K562 (cell line): ENCODE measurements at regions not wholly inside any gene's neighbourhood (a gene's known extent, or its start where the extent isn't known, plus 50 kb on each side); places are given as distances from the start of the nearest gene placed in this dataset.
A peak's percentile ranks its signal among the peaks of the same experiment; 100 is the strongest.
"Not testable (repeated sequence)": the region's sequence is repeated elsewhere in the genome, so short reads cannot be mapped to it uniquely, and the experiment has no call there.

Experiments used
- ATAC-seq: fragments of 200-7000 bp; cut with Tn5 transposase; 3 replicates; pipeline ENCODE4 v1.9.1; 2020; ENCODE audit warnings: moderate library complexity
- BruUV-seq: library from RNA; stranded (reverse); fragments of 400-500 nt; replicated peaks from 2 replicates; lab custom pipeline; 2021; lab: Mats Ljungman, UMichigan
- CTCF ChIA-PET: fragments of 300-600 bp; formaldehyde crosslinking; extraction: SDS; loops from one replicate; lab custom pipeline; 2021; ENCODE audit warnings: low intra/inter-chr PET ratio; lab: Yijun Ruan, JAX
- POLR2A ChIA-PET: fragments of 300-600, 350-650 bp; sonication (Branson Sonifier 250); formaldehyde crosslinking; extraction: SDS; loops from one replicate; lab custom pipeline; 2021; ENCODE audit warnings: antibody characterized with exemption, inconsistent platforms; lab: Yijun Ruan, JAX
- DNase-seq, 4 experiments: peaks; one replicate each; pipeline versions ENCODE4 v3.0.0 to v3.0.0-alpha.2; 2011 to 2018; ENCODE audit warnings: low spot score in 3 of 4, mixed read lengths in 3 of 4; ENCODE audit errors: extremely low read depth in 1 of 4
- FAIRE-seq: peaks from 2 replicates; lab custom pipeline; 2011; peaks lifted over from hg19 to GRCh38; lab: Jason Lieb, UNC
- H2AFZ ChIP-seq: 2 replicates; pipeline ENCODE4 v1.6.0; 2011; ENCODE audit warnings: low read depth, low read length, control low read depth, inconsistent platforms
- H3K27ac ChIP-seq: fragments of 200-600 bp; 3 replicates; pipeline ENCODE4 v1.8.0; 2011; ENCODE audit warnings: low read depth, mild to moderate bottlenecking, control low read depth, inconsistent platforms, low read length, moderate library complexity, mixed read lengths; ENCODE audit errors: extremely low read depth
- H3K27me3 ChIP-seq, 2 experiments: fragments of 300-600 bp in 1 of 2; 2 replicates in 1 of 2; 3 replicates in 1 of 2; pipeline versions ENCODE4 v1.6.0 to v1.8.0; 2011; ENCODE audit warnings: inconsistent platforms in 2 of 2, low read length in 2 of 2, mild to moderate bottlenecking in 1 of 2, mixed read lengths in 1 of 2, moderate library complexity in 1 of 2; ENCODE audit not compliant: control insufficient read depth in 2 of 2, insufficient read depth in 2 of 2
- H3K36me3 ChIP-seq: fragments of 300-600 bp; 3 replicates; pipeline ENCODE4 v1.8.0; 2011; ENCODE audit warnings: mild to moderate bottlenecking, low read length, inconsistent platforms; ENCODE audit not compliant: control insufficient read depth, insufficient read depth
- H3K4me1 ChIP-seq, 2 experiments: fragments of 200-600 bp in 1 of 2; replicated peaks in 1 of 2; 2 replicates in 1 of 2; 3 replicates in 1 of 2; pipeline versions ENCODE4 v1.5.1 to v1.8.0; 2011; ENCODE audit warnings: inconsistent platforms in 2 of 2, low read length in 2 of 2, mild to moderate bottlenecking in 1 of 2, mixed read lengths in 1 of 2, moderate library complexity in 1 of 2; ENCODE audit not compliant: control insufficient read depth in 2 of 2, insufficient read depth in 2 of 2
- H3K4me2 ChIP-seq: 2 replicates; pipeline ENCODE4 v1.6.1; 2011; ENCODE audit warnings: low read length, control low read depth, inconsistent platforms, mixed read lengths; ENCODE audit not compliant: insufficient read depth
- H3K4me3 ChIP-seq: fragments of 200-600 bp; sonication (generic), shearing (Covaris generic); 2 replicates; pipeline ENCODE4 v1.5.1; 2016; ENCODE audit warnings: control low read depth, inconsistent platforms
- H3K79me2 ChIP-seq: fragments of 200-600 bp; 3 replicates; pipeline ENCODE4 v1.8.0; 2011; ENCODE audit warnings: low read length, inconsistent platforms; ENCODE audit not compliant: control insufficient read depth, insufficient read depth
- H3K9ac ChIP-seq, 2 experiments: 2 replicates each; pipeline versions ENCODE4 v1.6.0 to v1.6.1; 2011; ENCODE audit warnings: low read depth in 2 of 2, low read length in 2 of 2, control low read depth in 1 of 2, inconsistent platforms in 1 of 2, mild to moderate bottlenecking in 1 of 2, mixed read lengths in 1 of 2; ENCODE audit not compliant: insufficient read depth in 1 of 2
- H3K9me1 ChIP-seq: one replicate; pipeline ENCODE4 v1.6.0; 2011; ENCODE audit warnings: inconsistent platforms, mild to moderate bottlenecking, low read length, moderate library complexity; ENCODE audit not compliant: control insufficient read depth, insufficient read depth
- H3K9me3 ChIP-seq: replicated peaks from 2 replicates; pipeline ENCODE4 v1.5.1; 2011; ENCODE audit warnings: low read depth, low read length, inconsistent platforms; ENCODE audit not compliant: control insufficient read depth, insufficient read depth
- H4K20me1 ChIP-seq: replicated peaks from 2 replicates; pipeline ENCODE4 v1.6.1; 2011; ENCODE audit warnings: low read length, inconsistent platforms, mixed read lengths; ENCODE audit not compliant: control insufficient read depth, insufficient read depth
- ESRRA ChIP-seq: fragments of 450-650 bp; IDR thresholded peaks from 2 replicates; pipeline ENCODE4 v1.6.1; 2014; ENCODE audit warnings: low read depth, mild to moderate bottlenecking, moderate library complexity, borderline replicate concordance
- RFX1 ChIP-seq: fragments of 450-650 bp; IDR thresholded peaks from 2 replicates; pipeline ENCODE4 v1.6.1; 2016; ENCODE audit warnings: mild to moderate bottlenecking, moderate library complexity
- SRF ChIP-seq, 2 experiments: fragments of 250-450, 450-650 bp in 1 of 2; sonication (Bioruptor Pico) in 1 of 2; sonication (generic) in 1 of 2; formaldehyde crosslinking; IDR thresholded peaks; 2 replicates each; pipeline versions ENCODE4 v1.5.0 to v1.5.1; 2020 to 2022; ENCODE audit warnings: mild to moderate bottlenecking in 1 of 2, missing genetic modification reagents in 1 of 2
- STAT5A ChIP-seq: IDR thresholded peaks from 2 replicates; pipeline ENCODE4 v1.6.1; 2012; ENCODE audit warnings: low read length, inconsistent platforms, borderline replicate concordance
- WGBS: fragments of 100-300 bp; shearing (Covaris generic); methylation state at CpG from one replicate; pipeline ENCODE4 v1.1.6; 2016; ENCODE audit warnings: low coverage, mixed read lengths; ENCODE audit not compliant: insufficient coverage; ENCODE audit errors: missing lambda C conversion rate; 5-methylcytosine and 5-hydroxymethylcytosine counted together
- in situ Hi-C: fragments of 300-500 bp; cut with MboI; formaldehyde crosslinking; loops from 4 replicates; pipeline ENCODE4 v1.15.0; 2018; ENCODE audit warnings: inconsistent platforms, mixed read lengths
- intact Hi-C: fragments of 100-400 bp; cut with micrococcal nuclease; formaldehyde crosslinking; loops from 2 replicates; pipeline ENCODE4 v1.14.2; 2022

GRCh38 chr10:34945951-34946522, 130.9 kb upstream of the PARD3 start:
- H3K4me3 ChIP-seq, H3K9me1 ChIP-seq, H3K27ac ChIP-seq, H3K4me2 ChIP-seq, CTCF ChIA-PET, H3K36me3 ChIP-seq, POLR2A ChIA-PET, DNase-seq, in situ Hi-C loops, H3K9ac ChIP-seq, H3K4me1 ChIP-seq, ATAC-seq, intact Hi-C loops, BruUV-seq, H3K79me2 ChIP-seq, H4K20me1 ChIP-seq, FAIRE-seq, H3K9me3 ChIP-seq, H2AFZ ChIP-seq: not testable (repeated sequence)
- 40% methylated on average over 9 of the region's 9 CpGs for WGBS
- TF ChIP-seq SRF (CRISPR knock-in tag; IDR thresholded peaks at IDR 0.05) (peak in 1 of 2 experiments; percentile 87; a peak in 2 of 4 replicates), ESRRA (peak; percentile 66; the same call in 1 of the 2 replicates), RFX1 (peak; percentile 58), STAT5A (0 out of 2 replicates have a peak, but pooled peaks have one; percentile 16)
- H3K27me3 ChIP-seq = peaks cover 9 to 33% of the 10 kb centered on the region in 2 experiments
